LNCAP (cell line): ENCODE measurements at regions not wholly inside any gene's neighbourhood (a gene's known extent, or its start where the extent isn't known, plus 50 kb on each side); places are given as distances from the start of the nearest gene placed in this dataset.

ENCODE experiments used
- CTCF ChIP-seq: fragments of 450-650 bp; IDR thresholded peaks from 2 replicates; pipeline ENCODE4 v1.5.1; 2017; ENCODE audit warnings: mild to moderate bottlenecking

- TF ChIP-seq CTCF = no peak
Observed at GRCh38 chr17:77544347-77545110, 403.8 kb downstream of the SEC14L1 start.

DNA sequence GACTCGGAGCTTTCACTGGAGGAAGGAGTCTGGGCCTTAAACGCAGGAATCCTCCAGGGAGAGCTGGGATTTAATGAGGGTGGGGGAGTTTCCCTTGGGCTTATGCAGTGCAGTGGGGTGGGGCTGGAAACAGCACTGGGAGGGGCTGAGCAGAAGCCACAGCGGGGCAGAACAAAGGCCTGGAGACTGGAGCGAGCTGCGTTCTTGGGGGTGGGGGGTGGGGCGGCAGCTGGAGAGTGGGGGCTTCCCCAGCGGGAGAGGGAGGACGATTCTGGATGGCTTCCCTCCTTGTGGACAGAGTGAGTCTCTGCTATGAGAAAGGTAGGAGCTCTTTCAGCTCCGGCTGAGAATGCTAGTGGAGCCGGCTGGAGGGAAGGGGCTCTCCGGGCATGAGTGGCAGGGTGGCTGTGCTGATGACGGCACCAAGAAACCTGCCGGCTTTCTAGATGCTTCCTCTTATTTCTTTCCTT lies 406.0 kb downstream of the SEC14L1 start:
- no peak for TF ChIP-seq CTCF

DNA sequence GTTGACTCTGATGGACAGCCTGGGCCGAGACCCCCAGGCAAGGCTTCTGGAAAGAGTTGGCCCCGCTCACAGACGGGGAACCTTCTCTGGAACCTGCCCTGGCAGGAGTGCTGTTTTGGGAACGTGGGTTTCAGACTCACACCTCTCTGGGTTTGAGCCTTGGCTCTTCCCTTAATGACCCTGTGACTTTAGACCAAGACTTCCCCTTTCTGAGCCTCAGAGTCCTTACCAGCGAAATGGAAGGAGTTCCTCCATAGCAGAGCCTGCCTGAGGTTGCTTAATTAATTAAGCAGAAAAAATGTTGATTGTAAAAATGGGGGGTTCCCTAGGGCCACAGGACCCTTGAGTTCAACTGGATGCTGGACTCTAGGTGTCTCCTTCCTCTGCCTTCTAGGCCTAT lies 408.2 kb downstream of the SEC14L1 start:
- no peak for TF ChIP-seq CTCF

DNA sequence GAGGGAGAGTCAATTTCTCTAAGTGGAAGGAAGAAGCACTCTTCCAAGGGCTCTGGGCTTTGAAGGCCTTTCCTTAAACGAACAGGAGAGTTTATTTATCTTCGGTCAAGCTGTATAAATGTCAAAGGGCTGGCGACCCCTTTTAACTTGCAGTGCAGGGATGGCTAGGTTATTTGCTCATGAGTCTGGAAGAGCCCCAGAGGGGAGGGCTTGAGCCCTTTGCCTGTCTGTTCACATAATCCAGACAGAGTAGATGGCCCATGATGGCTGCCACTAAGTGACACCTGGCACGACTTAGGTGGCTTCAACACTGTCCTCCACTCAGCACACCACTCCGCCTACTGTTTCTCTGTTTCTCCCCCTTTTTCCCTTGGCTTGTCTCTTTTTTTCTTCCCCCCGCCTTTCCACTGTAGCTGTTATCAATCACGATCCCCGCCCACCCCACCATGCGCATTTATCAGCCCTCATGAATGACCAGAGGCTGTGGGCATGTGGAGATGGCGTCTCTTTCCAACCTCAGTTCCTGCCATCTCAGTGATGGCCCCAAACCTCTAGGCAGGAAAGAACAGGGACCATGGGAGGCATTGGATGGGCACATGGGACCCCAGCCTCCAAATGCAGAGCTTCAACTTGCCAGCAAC lies 408.7 kb upstream of the TNRC6C start:
- TF ChIP-seq CTCF = no peak

DNA sequence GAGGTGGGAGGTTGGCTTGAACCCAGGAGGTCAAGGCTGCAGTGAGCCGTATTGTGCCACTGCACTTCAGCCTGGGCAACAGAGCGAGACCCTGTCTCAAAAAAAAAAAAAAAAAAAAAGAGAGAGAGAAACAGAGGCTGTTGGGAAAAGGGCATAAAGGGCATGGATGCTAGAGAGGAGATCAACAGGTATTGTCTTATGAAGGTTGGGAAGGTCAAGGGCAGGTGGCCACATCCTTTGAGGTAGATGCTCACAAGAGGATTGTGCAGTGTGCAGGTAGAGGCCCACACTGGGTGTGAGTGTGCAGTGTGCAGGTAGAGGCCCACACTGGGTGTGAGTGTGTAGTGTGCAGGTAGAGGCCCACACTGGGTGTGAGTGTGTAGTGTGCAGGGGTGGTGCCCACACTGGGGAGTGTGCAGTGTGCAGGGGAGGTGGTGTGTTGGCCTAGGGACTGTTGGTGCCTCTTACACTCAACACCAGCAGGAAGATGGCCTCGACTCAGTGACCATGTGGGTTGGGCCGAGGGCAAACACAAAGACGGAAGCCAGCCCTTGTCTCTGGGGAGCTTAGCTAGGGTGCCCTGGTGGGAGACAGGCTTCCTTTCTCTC lies 404.9 kb upstream of the TNRC6C start:
- TF ChIP-seq CTCF = no peak

- TF ChIP-seq CTCF = no peak
Observed at GRCh38 chr17:77555121-77555591, 403.3 kb upstream of the TNRC6C start.

DNA sequence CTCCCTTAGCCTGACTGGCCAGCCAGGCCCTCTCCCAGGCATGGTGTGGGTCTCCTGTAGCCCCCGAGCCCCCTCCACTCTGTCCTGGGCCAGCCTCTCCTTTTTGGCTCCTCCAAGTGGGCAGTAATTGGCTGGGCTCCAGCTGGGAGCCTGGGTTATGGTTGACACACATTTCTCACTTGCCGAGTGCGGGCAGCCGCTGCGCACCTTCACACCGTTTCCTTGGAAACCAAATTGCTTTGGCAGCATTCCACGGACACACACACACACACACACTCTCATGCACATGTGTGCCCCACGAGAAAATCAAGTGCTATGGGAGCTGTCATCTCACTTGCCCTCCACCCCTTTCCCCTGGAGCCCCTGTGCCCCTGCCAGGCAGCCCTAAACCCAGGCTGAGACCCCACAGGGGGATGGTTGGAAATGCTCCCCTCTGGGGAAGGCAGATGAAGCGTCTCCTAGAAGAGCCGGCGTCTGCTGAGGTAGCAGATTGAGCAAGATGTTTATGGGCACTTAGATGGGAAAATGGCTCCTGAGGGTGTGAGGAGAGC lies 402.7 kb upstream of the TNRC6C start:
- TF ChIP-seq CTCF = no peak
